H1 (cell line): ENCODE measurements at regions not wholly inside any gene's neighbourhood (a gene's known extent, or its start where the extent isn't known, plus 50 kb on each side); places are given as distances from the start of the nearest gene placed in this dataset.

ENCODE experiments used
- CTCF ChIA-PET: fragments of 300-600 bp; sonication (Branson Sonifier 250); formaldehyde crosslinking; loops from one replicate; lab custom pipeline; 2021; ENCODE audit not compliant: partially characterized antibody; lab: Charles Lee
- POLR2A ChIA-PET: fragments of 300-600 bp; sonication (Branson Sonifier 250); formaldehyde crosslinking; loops from one replicate; lab custom pipeline; 2021; ENCODE audit warnings: inconsistent platforms; ENCODE audit not compliant: partially characterized antibody; lab: Charles Lee
- DNase-seq, 2 experiments: peaks; one replicate each; pipeline versions ENCODE4 v3.0.0 to v3.0.0-alpha.2; 2010 to 2022; ENCODE audit warnings: low spot score in 2 of 2, low read depth in 1 of 2, mixed read lengths in 1 of 2
- FAIRE-seq: peaks from 2 replicates; lab custom pipeline; 2011; peaks lifted over from hg19 to GRCh38; lab: Jason Lieb, UNC
- H2AFZ ChIP-seq: 2 replicates; pipeline ENCODE4 v1.8.1; 2012; ENCODE audit warnings: low read length, inconsistent platforms
- H2AK5ac ChIP-seq: 2 replicates; pipeline ENCODE4 v1.6.1; 2013; ENCODE audit warnings: low read depth, low read length
- H2BK120ac ChIP-seq: replicated peaks from 2 replicates; pipeline ENCODE3; 2013; ENCODE audit warnings: low read depth, low read length, inconsistent platforms
- H2BK12ac ChIP-seq: 2 replicates; pipeline ENCODE4 v1.6.1; 2013; ENCODE audit warnings: low read depth, low read length
- H2BK15ac ChIP-seq: 2 replicates; pipeline ENCODE4 v1.6.1; 2013; ENCODE audit warnings: low read length
- H2BK20ac ChIP-seq: 2 replicates; pipeline ENCODE4 v1.6.1; 2013; ENCODE audit warnings: low read length
- H2BK5ac ChIP-seq: 2 replicates; pipeline ENCODE4 v1.6.1; 2013; ENCODE audit warnings: low read depth, low read length
- H3K14ac ChIP-seq: 2 replicates; pipeline ENCODE4 v1.6.1; 2013; ENCODE audit warnings: inconsistent platforms; ENCODE audit not compliant: insufficient read length
- H3K18ac ChIP-seq: 2 replicates; pipeline ENCODE4 v1.6.1; 2013; ENCODE audit warnings: low read length; ENCODE audit errors: extremely low read depth
- H3K23ac ChIP-seq: 2 replicates; pipeline ENCODE4 v1.6.1; 2013; ENCODE audit warnings: inconsistent platforms; ENCODE audit not compliant: insufficient read length
- H3K23me2 ChIP-seq: 2 replicates; pipeline ENCODE4 v1.6.1; 2013; ENCODE audit warnings: low read depth, low read length
- H3K27ac ChIP-seq: 2 replicates; pipeline ENCODE4 v1.6.1; 2011; ENCODE audit warnings: low read depth, low read length, inconsistent platforms
- H3K27me3 ChIP-seq, 4 experiments: replicated peaks in 1 of 4; 1 replicate in 1 of 4; 2 replicates in 3 of 4; pipeline versions ENCODE4 v1.6.1 to v1.8.1; 2011 to 2013; ENCODE audit warnings: low read length in 3 of 4, mild to moderate bottlenecking in 3 of 4, inconsistent platforms in 2 of 4, mixed read lengths in 2 of 4, moderate library complexity in 1 of 4; ENCODE audit not compliant: control insufficient read depth in 3 of 4, insufficient read depth in 3 of 4; ENCODE audit errors: extremely low read depth in 1 of 4
- H3K36me3 ChIP-seq, 4 experiments: 2 replicates each; pipeline versions ENCODE4 v1.6.1 to v1.8.1; 2011 to 2013; ENCODE audit warnings: mild to moderate bottlenecking in 4 of 4, low read length in 3 of 4, moderate library complexity in 2 of 4, control low read depth in 1 of 4, inconsistent platforms in 1 of 4; ENCODE audit not compliant: insufficient read depth in 4 of 4, control insufficient read depth in 2 of 4
- H3K4ac ChIP-seq: replicated peaks from 2 replicates; pipeline ENCODE3; 2013; ENCODE audit warnings: low read length, low read depth, mixed read lengths, inconsistent platforms; ENCODE audit not compliant: insufficient read length
- H3K4me1 ChIP-seq, 4 experiments: replicated peaks in 1 of 4; 1 replicate in 1 of 4; 2 replicates in 3 of 4; pipeline versions ENCODE4 v1.6.1 to v1.8.1; 2011 to 2013; ENCODE audit warnings: low read length in 3 of 4, inconsistent platforms in 2 of 4, mixed read lengths in 1 of 4; ENCODE audit not compliant: insufficient read depth in 4 of 4, control insufficient read depth in 3 of 4
- H3K4me2 ChIP-seq, 2 experiments: 2 replicates each; pipeline versions ENCODE4 v1.6.1 to v1.8.1; 2011 to 2013; ENCODE audit warnings: low read depth in 2 of 2, low read length in 2 of 2, control low read depth in 1 of 2, inconsistent platforms in 1 of 2, mild to moderate bottlenecking in 1 of 2; ENCODE audit not compliant: insufficient read depth in 1 of 2
- H3K4me3 ChIP-seq, 4 experiments: fragments of 200-600, 300-600 bp in 1 of 4; sonication (generic), shearing (Covaris generic), sonication (Bioruptor Twin) in 1 of 4; 2 replicates each; pipeline versions ENCODE4 v1.5.1 to v1.8.1; 2011 to 2016; ENCODE audit warnings: low read length in 4 of 4, low read depth in 3 of 4, control low read depth in 2 of 4, inconsistent platforms in 2 of 4, mild to moderate bottlenecking in 2 of 4, mixed read lengths in 1 of 4, moderate library complexity in 1 of 4; ENCODE audit not compliant: insufficient read depth in 2 of 4; ENCODE audit errors: extremely low read depth in 1 of 4
- H3K56ac ChIP-seq: replicated peaks from 2 replicates; pipeline ENCODE3; 2013; ENCODE audit warnings: low read depth, mild to moderate bottlenecking, mixed read lengths, low read length, inconsistent platforms; ENCODE audit not compliant: insufficient read length
- H3K79me1 ChIP-seq: 2 replicates; pipeline ENCODE4 v1.6.1; 2013; ENCODE audit warnings: low read depth, low read length, control low read depth
- H3K79me2 ChIP-seq, 2 experiments: 2 replicates each; pipeline versions ENCODE4 v1.6.1 to v1.8.1; 2012 to 2013; ENCODE audit warnings: low read length in 2 of 2, mild to moderate bottlenecking in 2 of 2, inconsistent platforms in 1 of 2; ENCODE audit not compliant: insufficient read depth in 2 of 2, control insufficient read depth in 1 of 2
- H3K9ac ChIP-seq, 4 experiments: replicated peaks in 1 of 4; 1 replicate in 1 of 4; 2 replicates in 3 of 4; pipeline versions ENCODE4 v1.6.1 to v1.8.1; 2011 to 2013; ENCODE audit warnings: low read depth in 3 of 4, low read length in 3 of 4, control low read depth in 2 of 4, mild to moderate bottlenecking in 2 of 4, moderate library complexity in 2 of 4, inconsistent platforms in 1 of 4; ENCODE audit errors: extremely low read depth in 1 of 4
- H3K9me3 ChIP-seq, 2 experiments: 2 replicates each; pipeline versions ENCODE4 v1.6.1 to v1.8.1; 2012 to 2013; ENCODE audit warnings: mild to moderate bottlenecking in 2 of 2, moderate library complexity in 2 of 2, control low read depth in 1 of 2, inconsistent platforms in 1 of 2, low read depth in 1 of 2, low read length in 1 of 2, mixed read lengths in 1 of 2; ENCODE audit not compliant: insufficient read depth in 2 of 2
- H4K20me1 ChIP-seq, 2 experiments: replicated peaks in 1 of 2; 2 replicates each; pipeline versions ENCODE3 to v1.8.1; 2011 to 2013; ENCODE audit warnings: inconsistent platforms in 2 of 2, low read length in 2 of 2, mild to moderate bottlenecking in 1 of 2; ENCODE audit not compliant: insufficient read depth in 2 of 2, control insufficient read depth in 1 of 2
- H4K5ac ChIP-seq: 2 replicates; pipeline ENCODE4 v1.6.1; 2013; ENCODE audit warnings: low read length, low read depth, mixed read lengths, inconsistent platforms; ENCODE audit not compliant: insufficient read length
- H4K8ac ChIP-seq: 2 replicates; pipeline ENCODE4 v1.8.0; 2013; ENCODE audit warnings: mild to moderate bottlenecking, moderate library complexity, low read length, inconsistent platforms; ENCODE audit not compliant: insufficient read depth; ENCODE audit errors: extremely low read depth
- H4K91ac ChIP-seq: replicated peaks from 2 replicates; pipeline ENCODE3; 2013; ENCODE audit warnings: low read length, mixed read lengths, inconsistent platforms; ENCODE audit not compliant: insufficient read length
- ASH2L ChIP-seq: fragments of 200-600, 300-600 bp; sonication (generic); IDR thresholded peaks from one replicate; pipeline ENCODE4 v1.7.1; 2017; ENCODE audit warnings: low read length
- BACH1 ChIP-seq: IDR thresholded peaks from 2 replicates; pipeline ENCODE4 v1.6.1; 2012; ENCODE audit warnings: low read length, improper control_type of control experiment
- CBX5 ChIP-seq: fragments of 300-800, 300-1000 bp; sonication (generic); IDR thresholded peaks from 2 replicates; pipeline ENCODE4 v1.7.1; 2016; ENCODE audit warnings: antibody characterized with exemption, low read length, low read depth
- CEBPB ChIP-seq: IDR thresholded peaks from 2 replicates; pipeline ENCODE4 v1.6.1; 2012; ENCODE audit warnings: low read depth, low read length
- CHD1 ChIP-seq: IDR thresholded peaks from 2 replicates; pipeline ENCODE4 v1.6.1; 2012; ENCODE audit warnings: low read depth, low read length, improper control_type of control experiment
- E2F6 ChIP-seq: IDR thresholded peaks from 2 replicates; pipeline ENCODE4 v1.6.1; 2012; ENCODE audit warnings: inconsistent platforms
- HDAC2 ChIP-seq, 2 experiments: fragments of 300-600 bp in 1 of 2; sonication (generic) in 1 of 2; IDR thresholded peaks; 2 replicates each; pipeline ENCODE4 v1.6.1; 2011 to 2012; ENCODE audit warnings: low read depth in 2 of 2, low read length in 2 of 2, mild to moderate bottlenecking in 2 of 2, moderate library complexity in 2 of 2, borderline replicate concordance in 1 of 2, inconsistent platforms in 1 of 2
- HDAC6 ChIP-seq: IDR thresholded peaks from one replicate; pipeline ENCODE4 v1.7.1; 2012; ENCODE audit warnings: low read depth, mild to moderate bottlenecking, inconsistent platforms, low read length, moderate library complexity
- MAX ChIP-seq: IDR thresholded peaks from 2 replicates; pipeline ENCODE4 v1.6.1; 2012; ENCODE audit warnings: inconsistent platforms
- POLR2A ChIP-seq, 2 experiments: IDR thresholded peaks; 1 replicate in 1 of 2; 2 replicates in 1 of 2; pipeline ENCODE4 v1.6.1; 2011; ENCODE audit warnings: low read depth in 2 of 2, low read length in 2 of 2, mild to moderate bottlenecking in 2 of 2; ENCODE audit errors: control extremely low read depth in 1 of 2
- SP1 ChIP-seq: IDR thresholded peaks from 2 replicates; pipeline ENCODE4 v1.6.1; 2011; ENCODE audit warnings: low read depth, low read length
- SUZ12 ChIP-seq: fragments of 200-600 bp; sonication (generic); IDR thresholded peaks from 2 replicates; pipeline ENCODE4 v1.6.1; 2012; ENCODE audit warnings: mild to moderate bottlenecking, inconsistent platforms, low read length, moderate library complexity, mixed read lengths
- ZNF274 ChIP-seq: IDR thresholded peaks from 2 replicates; pipeline ENCODE4 v1.7.0; 2012; ENCODE audit warnings: low read length, borderline replicate concordance; ENCODE audit errors: extremely low read depth
- WGBS, 2 experiments: shearing (Covaris generic) in 1 of 2; methylation state at CpG; one replicate each; pipeline versions ENCODE4 v1.1.6 to v1.1.7; 2013 to 2015; ENCODE audit warnings: low lambda C conversion rate in 2 of 2, mixed read lengths in 2 of 2, inconsistent platforms in 1 of 2, low coverage in 1 of 2, missing lambda C conversion rate in 1 of 2; ENCODE audit not compliant: insufficient replicate concordance in 2 of 2, insufficient coverage in 1 of 2, insufficient read length in 1 of 2; ENCODE audit errors: extremely low coverage in 1 of 2, missing lambda C conversion rate in 1 of 2; 5-methylcytosine and 5-hydroxymethylcytosine counted together

GRCh38 chr5:175001876-175002645 lies 277.7 kb downstream of the MSX2 start:
- no peak overlapping the region for H3K14ac ChIP-seq
- DNase-seq (no peak), FAIRE-seq (no peak)
- H4K20me1 ChIP-seq, result no peaks in the 10 kb centered on the region
- no peak overlapping the region for H4K91ac ChIP-seq
- no peaks in the 10 kb centered on the region for H3K79me2 ChIP-seq
- no peak overlapping the region for H4K5ac ChIP-seq
- no peak overlapping the region for H3K23ac ChIP-seq
- peaks cover 4 to 6% of the 10 kb centered on the region in 2 experiments; a peak in 2 of 4 replicates for H3K9me3 ChIP-seq
- no peak overlapping the region for H2BK12ac ChIP-seq
- H3K18ac ChIP-seq, result no peak overlapping the region
- no peak overlapping the region for H3K9ac ChIP-seq
- no peak overlapping the region for H3K56ac ChIP-seq
- H2BK5ac ChIP-seq, result no peak overlapping the region
- H3K79me1 ChIP-seq, result no peaks in the 10 kb centered on the region
- no peaks in the 10 kb centered on the region for H3K4me1 ChIP-seq
- H2AFZ ChIP-seq, result no peak overlapping the region
- ChIA-PET CTCF (interaction anchor here (1.3 to 1.9 kb wide), 2 partner anchors 11 to 50 kb away, joined by 4 read pairs; no protein-coding TSS in a partner anchor), POLR2A (interaction anchor here (0.6 kb wide), 1 partner anchor 505 kb away, joined by 3 read pairs; no protein-coding TSS in a partner anchor)
- no peak overlapping the region for H4K8ac ChIP-seq
- no peak overlapping the region for H2BK15ac ChIP-seq
- no peak overlapping the region for H3K4me2 ChIP-seq
- H3K36me3 ChIP-seq, result no peaks in the 10 kb centered on the region
- no peak overlapping the region for H2BK20ac ChIP-seq
- no peak overlapping the region for H2BK120ac ChIP-seq
- no peak overlapping the region for H2AK5ac ChIP-seq
- 85% methylated on average over 11 of the region's 11 CpGs; no CpG with 5 or more reads in 1 of the 2 experiments for WGBS, 2 experiments
- H3K23me2 ChIP-seq, result no peaks in the 10 kb centered on the region
- no peak overlapping the region for H3K27ac ChIP-seq
- no peaks in the 10 kb centered on the region; a peak in 1 of 7 replicates for H3K27me3 ChIP-seq
- no peak overlapping the region for H3K4me3 ChIP-seq
- H3K4ac ChIP-seq, result no peak overlapping the region
- TF ChIP-seq BACH1 (no peak), CEBPB (no peak), HDAC6 (no peak), SP1 (no peak), CBX5 (no peak), HDAC2 (IDR thresholded peaks at IDR 0.05; ENCODE audit: borderline replicate concordance in 1 of 2, low read depth in 2 of 2, low read length in 2 of 2) (no peak), E2F6 (no peak), MAX (no peak), CHD1 (no peak), SUZ12 (no peak), ZNF274 (no peak), POLR2A (IDR thresholded peaks at IDR 0.05; ENCODE audit: control extremely low read depth in 1 of 2, low read depth in 2 of 2, low read length in 2 of 2) (no peak), ASH2L (no peak)
